Caco-2 (cell line): ENCODE measurements at regions not wholly inside any gene's neighbourhood (a gene's known extent, or its start where the extent isn't known, plus 50 kb on each side); places are given as distances from the start of the nearest gene placed in this dataset.
"Not testable (repeated sequence)": the region's sequence is repeated elsewhere in the genome, so short reads cannot be mapped to it uniquely, and the experiment has no call there.

Experiments used
- BruUV-seq: library from RNA; stranded (reverse); fragments of 400-500 nt; replicated peaks from 2 replicates; lab custom pipeline; 2021; lab: Mats Ljungman, UMichigan
- CTCF ChIA-PET: fragments of 300-600 bp; sonication (Branson Sonifier 250); formaldehyde crosslinking; loops from one replicate; lab custom pipeline; 2022; ENCODE audit warnings: antibody characterized with exemption; lab: Charles Lee
- POLR2A ChIA-PET: fragments of 300-600 bp; sonication (Branson Sonifier 250); formaldehyde crosslinking; loops from one replicate; lab custom pipeline; 2022; ENCODE audit warnings: antibody characterized with exemption; lab: Charles Lee
- DNase-seq, 2 experiments: peaks; one replicate each; pipeline versions ENCODE4 v3.0.0 to v3.0.0-alpha.2; 2020 to 2022
- H3K27me3 ChIP-seq: replicated peaks from 2 replicates; pipeline ENCODE4 v1.6.0; 2011; ENCODE audit warnings: low read length; ENCODE audit not compliant: control insufficient read depth, insufficient read depth
- H3K36me3 ChIP-seq: 2 replicates; pipeline ENCODE4 v1.5.1; 2011; ENCODE audit warnings: low read length; ENCODE audit not compliant: control insufficient read depth, insufficient read depth
- H3K4me1 ChIP-seq: fragments of 250-450 bp; sonication (Bioruptor Pico); 2 replicates; pipeline ENCODE4 v1.5.1; 2020; ENCODE audit warnings: mild to moderate bottlenecking
- H3K4me3 ChIP-seq: 2 replicates; pipeline ENCODE4 v1.5.1; 2011; ENCODE audit warnings: low read depth, mild to moderate bottlenecking, control low read depth, low read length
- H3K9me3 ChIP-seq: fragments of 250-450 bp; sonication (Bioruptor Pico); 2 replicates; pipeline ENCODE4 v1.5.1; 2020; ENCODE audit warnings: mild to moderate bottlenecking, moderate library complexity
- H3K27ac Mint-ChIP-seq: one replicate; pipeline ENCODE4 v1.8.0; 2022; ENCODE audit warnings: mixed read lengths; ENCODE audit not compliant: unreplicated experiment
- H3K27me3 Mint-ChIP-seq: one replicate; pipeline ENCODE4 v1.8.0; 2022; ENCODE audit warnings: mixed read lengths; ENCODE audit not compliant: insufficient read depth, unreplicated experiment
- H3K36me3 Mint-ChIP-seq: one replicate; pipeline ENCODE4 v1.8.0; 2022; ENCODE audit warnings: mild to moderate bottlenecking, mixed read lengths; ENCODE audit not compliant: insufficient read depth, unreplicated experiment
- H3K4me1 Mint-ChIP-seq: one replicate; pipeline ENCODE4 v1.8.0; 2022; ENCODE audit warnings: low read depth, mixed read lengths; ENCODE audit not compliant: unreplicated experiment
- H3K4me3 Mint-ChIP-seq: one replicate; pipeline ENCODE4 v1.8.0; 2022; ENCODE audit warnings: mild to moderate bottlenecking, moderate library complexity, mixed read lengths; ENCODE audit not compliant: unreplicated experiment
- H3K9me3 Mint-ChIP-seq: one replicate; pipeline ENCODE4 v1.8.0; 2022; ENCODE audit warnings: mixed read lengths; ENCODE audit not compliant: unreplicated experiment
- CTCF ChIP-seq, 2 experiments: fragments of 200-600 bp in 1 of 2; IDR thresholded peaks; 1 replicate in 1 of 2; 2 replicates in 1 of 2; pipeline versions ENCODE4 v1.5.1 to v1.8.0; 2011 to 2022; ENCODE audit warnings: antibody characterized with exemption in 1 of 2, control low read depth in 1 of 2, inconsistent platforms in 1 of 2, low read depth in 1 of 2, low read length in 1 of 2, mild to moderate bottlenecking in 1 of 2, moderate library complexity in 1 of 2; ENCODE audit not compliant: insufficient read depth in 1 of 2, severe bottlenecking in 1 of 2, unreplicated experiment in 1 of 2
- intact Hi-C: fragments of 100-400 bp; cut with micrococcal nuclease; formaldehyde crosslinking; loops from one replicate; pipeline ENCODE4 v1.10.0; 2022; ENCODE audit not compliant: unreplicated experiment

GRCh38 chr6:78253618-78254017, 600.8 kb downstream of the MEI4 start:
- intact Hi-C loops = no loop called here
- no peaks in the 10 kb centered on the region for H3K4me1 ChIP-seq
- Mint-ChIP-seq H3K27me3 (no peaks in the 10 kb centered on the region), H3K4me1 (no peaks in the 10 kb centered on the region), H3K4me3 (no peak overlapping the region), H3K9me3 (no peaks in the 10 kb centered on the region), H3K36me3 (no peaks in the 10 kb centered on the region), H3K27ac (no peak overlapping the region)
- no peak overlapping the region for H3K4me3 ChIP-seq
- no peak for DNase-seq
- no peaks in the 10 kb centered on the region for H3K27me3 ChIP-seq
- H3K9me3 ChIP-seq = no peaks in the 10 kb centered on the region
- no peaks in the 10 kb centered on the region for H3K36me3 ChIP-seq
- no peak for TF ChIP-seq CTCF (IDR thresholded peaks at IDR 0.05; ENCODE audit: insufficient read depth in 1 of 2, low read depth in 1 of 2, low read length in 1 of 2, severe bottlenecking in 1 of 2, unreplicated experiment in 1 of 2)
- POLR2A ChIA-PET = no interaction called here
- no TSS peak for BruUV-seq
- CTCF ChIA-PET = no interaction called here

GRCh38 chr6:78259935-78260334, 607.1 kb downstream of the MEI4 start:
- Mint-ChIP-seq H3K4me1 (no peaks in the 10 kb centered on the region), H3K4me3 (no peak overlapping the region), H3K27me3 (no peaks in the 10 kb centered on the region), H3K9me3 (no peaks in the 10 kb centered on the region), H3K36me3 (no peaks in the 10 kb centered on the region), H3K27ac (no peak overlapping the region)
- Histone ChIP-seq H3K4me1 (no peaks in the 10 kb centered on the region), H3K27me3 (no peaks in the 10 kb centered on the region), H3K36me3 (no peaks in the 10 kb centered on the region), H3K9me3 (no peaks in the 10 kb centered on the region), H3K4me3 (no peak overlapping the region)
- CTCF ChIA-PET = no interaction called here
- TF ChIP-seq CTCF (IDR thresholded peaks at IDR 0.05; ENCODE audit: insufficient read depth in 1 of 2, low read depth in 1 of 2, low read length in 1 of 2, severe bottlenecking in 1 of 2, unreplicated experiment in 1 of 2) = no peak
- no peak for DNase-seq
- BruUV-seq = no TSS peak
- POLR2A ChIA-PET = no interaction called here
- intact Hi-C loops = no loop called here

GRCh38 chr6:78260427-78260826, 606.9 kb upstream of the IRAK1BP1 start:
- H3K4me3 ChIP-seq, H3K27me3 Mint-ChIP-seq, intact Hi-C loops: not testable (repeated sequence)

More at GRCh38 chr6:78260427-78260826, 606.9 kb upstream of the IRAK1BP1 start:
- H3K27me3 ChIP-seq, H3K9me3 ChIP-seq, H3K27ac Mint-ChIP-seq, DNase-seq, H3K4me1 ChIP-seq, CTCF ChIA-PET, H3K36me3 ChIP-seq, H3K4me1 Mint-ChIP-seq, H3K9me3 Mint-ChIP-seq, H3K36me3 Mint-ChIP-seq, H3K4me3 Mint-ChIP-seq, POLR2A ChIA-PET, BruUV-seq: not testable (repeated sequence)
